H1 (cell line): ENCODE measurements at regions not wholly inside any gene's neighbourhood (a gene's known extent, or its start where the extent isn't known, plus 50 kb on each side); places are given as distances from the start of the nearest gene placed in this dataset.

Experiments
- CTCF ChIA-PET: fragments of 300-600 bp; sonication (Branson Sonifier 250); formaldehyde crosslinking; loops from one replicate; lab custom pipeline; 2021; ENCODE audit not compliant: partially characterized antibody; lab: Charles Lee
- POLR2A ChIA-PET: fragments of 300-600 bp; sonication (Branson Sonifier 250); formaldehyde crosslinking; loops from one replicate; lab custom pipeline; 2021; ENCODE audit warnings: inconsistent platforms; ENCODE audit not compliant: partially characterized antibody; lab: Charles Lee
- DNase-seq, 2 experiments: peaks; one replicate each; pipeline versions ENCODE4 v3.0.0 to v3.0.0-alpha.2; 2010 to 2022; ENCODE audit warnings: low spot score in 2 of 2, low read depth in 1 of 2, mixed read lengths in 1 of 2
- FAIRE-seq: peaks from 2 replicates; lab custom pipeline; 2011; peaks lifted over from hg19 to GRCh38; lab: Jason Lieb, UNC
- H2AFZ ChIP-seq: 2 replicates; pipeline ENCODE4 v1.8.1; 2012; ENCODE audit warnings: low read length, inconsistent platforms
- H2AK5ac ChIP-seq: 2 replicates; pipeline ENCODE4 v1.6.1; 2013; ENCODE audit warnings: low read depth, low read length
- H2BK120ac ChIP-seq: replicated peaks from 2 replicates; pipeline ENCODE3; 2013; ENCODE audit warnings: low read depth, low read length, inconsistent platforms
- H2BK12ac ChIP-seq: 2 replicates; pipeline ENCODE4 v1.6.1; 2013; ENCODE audit warnings: low read depth, low read length
- H2BK15ac ChIP-seq: 2 replicates; pipeline ENCODE4 v1.6.1; 2013; ENCODE audit warnings: low read length
- H2BK20ac ChIP-seq: 2 replicates; pipeline ENCODE4 v1.6.1; 2013; ENCODE audit warnings: low read length
- H2BK5ac ChIP-seq: 2 replicates; pipeline ENCODE4 v1.6.1; 2013; ENCODE audit warnings: low read depth, low read length
- H3K14ac ChIP-seq: 2 replicates; pipeline ENCODE4 v1.6.1; 2013; ENCODE audit warnings: inconsistent platforms; ENCODE audit not compliant: insufficient read length
- H3K18ac ChIP-seq: 2 replicates; pipeline ENCODE4 v1.6.1; 2013; ENCODE audit warnings: low read length; ENCODE audit errors: extremely low read depth
- H3K23ac ChIP-seq: 2 replicates; pipeline ENCODE4 v1.6.1; 2013; ENCODE audit warnings: inconsistent platforms; ENCODE audit not compliant: insufficient read length
- H3K23me2 ChIP-seq: 2 replicates; pipeline ENCODE4 v1.6.1; 2013; ENCODE audit warnings: low read depth, low read length
- H3K27ac ChIP-seq: 2 replicates; pipeline ENCODE4 v1.6.1; 2011; ENCODE audit warnings: low read depth, low read length, inconsistent platforms
- H3K27me3 ChIP-seq, 4 experiments: replicated peaks in 1 of 4; 1 replicate in 1 of 4; 2 replicates in 3 of 4; pipeline versions ENCODE4 v1.6.1 to v1.8.1; 2011 to 2013; ENCODE audit warnings: low read length in 3 of 4, mild to moderate bottlenecking in 3 of 4, inconsistent platforms in 2 of 4, mixed read lengths in 2 of 4, moderate library complexity in 1 of 4; ENCODE audit not compliant: control insufficient read depth in 3 of 4, insufficient read depth in 3 of 4; ENCODE audit errors: extremely low read depth in 1 of 4
- H3K36me3 ChIP-seq, 4 experiments: 2 replicates each; pipeline versions ENCODE4 v1.6.1 to v1.8.1; 2011 to 2013; ENCODE audit warnings: mild to moderate bottlenecking in 4 of 4, low read length in 3 of 4, moderate library complexity in 2 of 4, control low read depth in 1 of 4, inconsistent platforms in 1 of 4; ENCODE audit not compliant: insufficient read depth in 4 of 4, control insufficient read depth in 2 of 4
- H3K4ac ChIP-seq: replicated peaks from 2 replicates; pipeline ENCODE3; 2013; ENCODE audit warnings: low read length, low read depth, mixed read lengths, inconsistent platforms; ENCODE audit not compliant: insufficient read length
- H3K4me1 ChIP-seq, 4 experiments: replicated peaks in 1 of 4; 1 replicate in 1 of 4; 2 replicates in 3 of 4; pipeline versions ENCODE4 v1.6.1 to v1.8.1; 2011 to 2013; ENCODE audit warnings: low read length in 3 of 4, inconsistent platforms in 2 of 4, mixed read lengths in 1 of 4; ENCODE audit not compliant: insufficient read depth in 4 of 4, control insufficient read depth in 3 of 4
- H3K4me2 ChIP-seq, 2 experiments: 2 replicates each; pipeline versions ENCODE4 v1.6.1 to v1.8.1; 2011 to 2013; ENCODE audit warnings: low read depth in 2 of 2, low read length in 2 of 2, control low read depth in 1 of 2, inconsistent platforms in 1 of 2, mild to moderate bottlenecking in 1 of 2; ENCODE audit not compliant: insufficient read depth in 1 of 2
- H3K4me3 ChIP-seq, 4 experiments: fragments of 200-600, 300-600 bp in 1 of 4; sonication (generic), shearing (Covaris generic), sonication (Bioruptor Twin) in 1 of 4; 2 replicates each; pipeline versions ENCODE4 v1.5.1 to v1.8.1; 2011 to 2016; ENCODE audit warnings: low read length in 4 of 4, low read depth in 3 of 4, control low read depth in 2 of 4, inconsistent platforms in 2 of 4, mild to moderate bottlenecking in 2 of 4, mixed read lengths in 1 of 4, moderate library complexity in 1 of 4; ENCODE audit not compliant: insufficient read depth in 2 of 4; ENCODE audit errors: extremely low read depth in 1 of 4
- H3K56ac ChIP-seq: replicated peaks from 2 replicates; pipeline ENCODE3; 2013; ENCODE audit warnings: low read depth, mild to moderate bottlenecking, mixed read lengths, low read length, inconsistent platforms; ENCODE audit not compliant: insufficient read length
- H3K79me1 ChIP-seq: 2 replicates; pipeline ENCODE4 v1.6.1; 2013; ENCODE audit warnings: low read depth, low read length, control low read depth
- H3K79me2 ChIP-seq, 2 experiments: 2 replicates each; pipeline versions ENCODE4 v1.6.1 to v1.8.1; 2012 to 2013; ENCODE audit warnings: low read length in 2 of 2, mild to moderate bottlenecking in 2 of 2, inconsistent platforms in 1 of 2; ENCODE audit not compliant: insufficient read depth in 2 of 2, control insufficient read depth in 1 of 2
- H3K9ac ChIP-seq, 4 experiments: replicated peaks in 1 of 4; 1 replicate in 1 of 4; 2 replicates in 3 of 4; pipeline versions ENCODE4 v1.6.1 to v1.8.1; 2011 to 2013; ENCODE audit warnings: low read depth in 3 of 4, low read length in 3 of 4, control low read depth in 2 of 4, mild to moderate bottlenecking in 2 of 4, moderate library complexity in 2 of 4, inconsistent platforms in 1 of 4; ENCODE audit errors: extremely low read depth in 1 of 4
- H3K9me3 ChIP-seq, 2 experiments: 2 replicates each; pipeline versions ENCODE4 v1.6.1 to v1.8.1; 2012 to 2013; ENCODE audit warnings: mild to moderate bottlenecking in 2 of 2, moderate library complexity in 2 of 2, control low read depth in 1 of 2, inconsistent platforms in 1 of 2, low read depth in 1 of 2, low read length in 1 of 2, mixed read lengths in 1 of 2; ENCODE audit not compliant: insufficient read depth in 2 of 2
- H4K20me1 ChIP-seq, 2 experiments: replicated peaks in 1 of 2; 2 replicates each; pipeline versions ENCODE3 to v1.8.1; 2011 to 2013; ENCODE audit warnings: inconsistent platforms in 2 of 2, low read length in 2 of 2, mild to moderate bottlenecking in 1 of 2; ENCODE audit not compliant: insufficient read depth in 2 of 2, control insufficient read depth in 1 of 2
- H4K5ac ChIP-seq: 2 replicates; pipeline ENCODE4 v1.6.1; 2013; ENCODE audit warnings: low read length, low read depth, mixed read lengths, inconsistent platforms; ENCODE audit not compliant: insufficient read length
- H4K8ac ChIP-seq: 2 replicates; pipeline ENCODE4 v1.8.0; 2013; ENCODE audit warnings: mild to moderate bottlenecking, moderate library complexity, low read length, inconsistent platforms; ENCODE audit not compliant: insufficient read depth; ENCODE audit errors: extremely low read depth
- H4K91ac ChIP-seq: replicated peaks from 2 replicates; pipeline ENCODE3; 2013; ENCODE audit warnings: low read length, mixed read lengths, inconsistent platforms; ENCODE audit not compliant: insufficient read length
- GTF2F1 ChIP-seq: IDR thresholded peaks from 2 replicates; pipeline ENCODE4 v1.6.1; 2012; ENCODE audit warnings: low read depth, low read length, improper control_type of control experiment, borderline replicate concordance
- RAD21 ChIP-seq, 2 experiments: IDR thresholded peaks in 1 of 2; conservative IDR thresholded peaks in 1 of 2; 2 replicates each; pipeline ENCODE4 v1.6.1; 2011; ENCODE audit warnings: low read depth in 2 of 2, low read length in 2 of 2, improper control_type of control experiment in 1 of 2, inconsistent platforms in 1 of 2, mild to moderate bottlenecking in 1 of 2, moderate library complexity in 1 of 2
- TCF12 ChIP-seq: IDR thresholded peaks from 2 replicates; pipeline ENCODE4 v1.6.1; 2011; ENCODE audit warnings: low read depth, mild to moderate bottlenecking, low read length
- WGBS, 2 experiments: shearing (Covaris generic) in 1 of 2; methylation state at CpG; one replicate each; pipeline versions ENCODE4 v1.1.6 to v1.1.7; 2013 to 2015; ENCODE audit warnings: low lambda C conversion rate in 2 of 2, mixed read lengths in 2 of 2, inconsistent platforms in 1 of 2, low coverage in 1 of 2, missing lambda C conversion rate in 1 of 2; ENCODE audit not compliant: insufficient replicate concordance in 2 of 2, insufficient coverage in 1 of 2, insufficient read length in 1 of 2; ENCODE audit errors: extremely low coverage in 1 of 2, missing lambda C conversion rate in 1 of 2; 5-methylcytosine and 5-hydroxymethylcytosine counted together

- Histone ChIP-seq H3K14ac (no peak overlapping the region), H2BK15ac (no peak overlapping the region), H3K4ac (no peak overlapping the region), H2AK5ac (no peak overlapping the region), H3K9me3 (no peaks in the 10 kb centered on the region), H3K79me1 (no peaks in the 10 kb centered on the region), H2BK5ac (no peak overlapping the region), H3K56ac (no peak overlapping the region), H3K27me3 (no peaks in the 10 kb centered on the region)
- no peak for FAIRE-seq
- POLR2A ChIA-PET: no interaction called here
- 89% methylated on average over 6 of the region's 6 CpGs; no CpG with 5 or more reads in 1 of the 2 experiments for WGBS, 2 experiments
- TF ChIP-seq TCF12 (no peak), RAD21 (IDR thresholded peaks at IDR 0.05 in 1 of 2, conservative IDR thresholded peaks at IDR 0.05 in 1 of 2; ENCODE audit: low read depth in 2 of 2, low read length in 2 of 2) (0 out of 4 replicates have a peak, but pooled peaks of 1 of the 2 experiments have one; percentile 2), GTF2F1 (no peak)
- TF ChIP-seq, all 59 proteins: peak for 1
- no peaks in the 10 kb centered on the region for H3K23me2 ChIP-seq
- no peak overlapping the region for H4K8ac ChIP-seq
- no peak overlapping the region for H3K27ac ChIP-seq
- no peaks in the 10 kb centered on the region for H3K36me3 ChIP-seq
- no peaks in the 10 kb centered on the region; a peak in 1 of 7 replicates for H3K4me1 ChIP-seq
- no peak overlapping the region for H3K9ac ChIP-seq
- DNase-seq: no peak
- no peak overlapping the region for H3K4me2 ChIP-seq
- no peak overlapping the region for H2BK20ac ChIP-seq
- CTCF ChIA-PET: no interaction called here
- no peaks in the 10 kb centered on the region for H4K20me1 ChIP-seq
- no peak overlapping the region for H2BK12ac ChIP-seq
- H3K79me2 ChIP-seq: no peaks in the 10 kb centered on the region
- H2BK120ac ChIP-seq: no peak overlapping the region
- H3K23ac ChIP-seq: no peak overlapping the region
- H4K5ac ChIP-seq: no peak overlapping the region
- H2AFZ ChIP-seq: no peak overlapping the region
- H4K91ac ChIP-seq: no peak overlapping the region
- H3K4me3 ChIP-seq: no peak overlapping the region
- H3K18ac ChIP-seq: no peak overlapping the region
These were observed 157.1 kb upstream of the SMLR1 start for GRCh38 chr6:130670142-130670541.
